Esophagus squamous epithelium (tissue), 4 donors: ENCODE measurements at regions not wholly inside any gene's neighbourhood (a gene's known extent, or its start where the extent isn't known, plus 50 kb on each side); places are given as distances from the start of the nearest gene placed in this dataset.

Experiments used
- CTCF ChIP-seq, 6 experiments: fragments of 450-650 bp in 4 of 6; fragments of 200-600 bp in 2 of 6; sonication (generic) in 2 of 6; IDR thresholded peaks; one replicate each; pipeline ENCODE4 v1.5.1; 2016 to 2019; ENCODE audit warnings: antibody characterized with exemption in 6 of 6, mild to moderate bottlenecking in 4 of 6, moderate library complexity in 4 of 6
- POLR2A ChIP-seq, 4 donors: fragments of 450-650 bp; IDR thresholded peaks; one replicate each; pipeline ENCODE4 v1.6.1; 2017; ENCODE audit warnings: antibody characterized with exemption in 4 of 4, mild to moderate bottlenecking in 4 of 4, moderate library complexity in 3 of 4

DNA sequence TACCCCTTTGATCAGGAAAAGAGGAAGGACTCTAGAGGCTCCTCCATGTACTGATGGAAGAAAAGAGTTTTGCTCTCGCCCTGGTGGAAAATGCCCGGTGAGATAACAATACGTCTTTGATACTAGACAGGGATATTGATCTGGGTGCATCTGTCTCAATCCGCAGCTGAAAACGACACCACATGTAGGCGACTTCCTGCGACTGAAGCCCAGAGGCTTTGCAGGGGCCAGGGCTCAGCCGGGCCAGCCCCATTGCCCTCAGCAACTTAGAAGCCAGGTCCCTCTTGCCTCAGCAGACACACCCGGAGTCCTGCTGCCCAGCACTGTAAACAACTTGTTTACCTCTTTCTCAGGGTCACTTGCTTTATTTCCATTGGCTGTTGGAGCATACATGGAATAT is 409.4 kb downstream of the IRS2 start:
- TF ChIP-seq CTCF (IDR thresholded peaks at IDR 0.05) (no peak), POLR2A (IDR thresholded peaks at IDR 0.05) (no peak)
